ENCODE measurements at regions not wholly inside any gene's neighbourhood (a gene's known extent, or its start where the extent isn't known, plus 50 kb on each side); places are given as distances from the start of the nearest gene placed in this dataset.
A peak's percentile ranks its signal among the peaks of the same experiment; 100 is the strongest.

GRCh38 chr9:16039988-16040761 is 487.3 kb downstream of the CCDC171 start:
- H3K4me3 Mint-ChIP-seq = peak overlapping the region; percentile 9
- no peaks in the 10 kb centered on the region for H3K36me3 ChIP-seq (ENCODE audit: control insufficient read depth, insufficient read depth, low read length)
- H3K9ac ChIP-seq (ENCODE audit: extremely low read depth, low read length, poor library complexity, severe bottlenecking) = no peak overlapping the region
- H3K4me3 ChIP-seq (ENCODE audit: low read length) = peak overlapping the region; percentile 49
- 36 to 48% methylated on average over 3 to 10 of the region's 10 CpGs for WGBS, 2 experiments (ENCODE audit: insufficient coverage in 1 of 2, insufficient read length in 1 of 2)
- DNase-seq = peak; percentile 90
- H3K4me1 Mint-ChIP-seq = peaks cover 26% of the 10 kb centered on the region
- H3K9me3 Mint-ChIP-seq = peaks cover 2% of the 10 kb centered on the region
- no peak for TF ChIP-seq CTCF (conservative IDR thresholded peaks at IDR 0.05)
- H3K27ac Mint-ChIP-seq = no peak overlapping the region
- no peaks in the 10 kb centered on the region for H3K9me3 ChIP-seq (ENCODE audit: control insufficient read depth, low read length)
- H3K27me3 Mint-ChIP-seq (ENCODE audit: insufficient read depth) = peaks cover 5% of the 10 kb centered on the region
- H3K27ac ChIP-seq (ENCODE audit: low read depth, low read length) = peak overlapping the region; percentile 29
- H3K27me3 ChIP-seq (ENCODE audit: control insufficient read depth, insufficient read depth, low read length, poor library complexity, severe bottlenecking) = no peaks in the 10 kb centered on the region
- H3K36me3 Mint-ChIP-seq (ENCODE audit: low read depth) = no peaks in the 10 kb centered on the region
- peaks cover 16% of the 10 kb centered on the region for H3K4me1 ChIP-seq (ENCODE audit: control insufficient read depth, insufficient read depth, low read length)

GRCh38 chr9:16043756-16044578 is 491.1 kb downstream of the CCDC171 start:
- H3K27me3 Mint-ChIP-seq (ENCODE audit: insufficient read depth) = peaks cover 9% of the 10 kb centered on the region
- no peak overlapping the region for H3K27ac Mint-ChIP-seq
- no peak for DNase-seq
- 91 to 98% methylated on average over 1 to 3 of the region's 5 CpGs for WGBS, 2 experiments (ENCODE audit: insufficient coverage in 1 of 2, insufficient read length in 1 of 2)
- H3K4me3 ChIP-seq (ENCODE audit: low read length) = no peak overlapping the region
- H3K27ac ChIP-seq (ENCODE audit: low read depth, low read length) = no peak overlapping the region
- no peaks in the 10 kb centered on the region for H3K27me3 ChIP-seq (ENCODE audit: control insufficient read depth, insufficient read depth, low read length, poor library complexity, severe bottlenecking)
- H3K9me3 Mint-ChIP-seq = no peaks in the 10 kb centered on the region
- H3K4me3 Mint-ChIP-seq = no peak overlapping the region
- no peaks in the 10 kb centered on the region for H3K36me3 Mint-ChIP-seq (ENCODE audit: low read depth)
- H3K9ac ChIP-seq (ENCODE audit: extremely low read depth, low read length, poor library complexity, severe bottlenecking) = no peak overlapping the region
- no peak for TF ChIP-seq CTCF (conservative IDR thresholded peaks at IDR 0.05)
- peaks cover 26% of the 10 kb centered on the region for H3K4me1 Mint-ChIP-seq
- no peaks in the 10 kb centered on the region for H3K36me3 ChIP-seq (ENCODE audit: control insufficient read depth, insufficient read depth, low read length)
- H3K9me3 ChIP-seq (ENCODE audit: control insufficient read depth, low read length) = no peaks in the 10 kb centered on the region
- H3K4me1 ChIP-seq (ENCODE audit: control insufficient read depth, insufficient read depth, low read length) = peaks cover 16% of the 10 kb centered on the region

- H3K4me1 ChIP-seq (ENCODE audit: control insufficient read depth, insufficient read depth, low read length) = peaks cover 15% of the 10 kb centered on the region
- no peak overlapping the region for H3K4me3 ChIP-seq (ENCODE audit: low read length)
- no peak overlapping the region for H3K4me3 Mint-ChIP-seq
- DNase-seq = peak; percentile 11
- H3K9me3 ChIP-seq (ENCODE audit: control insufficient read depth, low read length) = no peaks in the 10 kb centered on the region
- no peaks in the 10 kb centered on the region for H3K27me3 ChIP-seq (ENCODE audit: control insufficient read depth, insufficient read depth, low read length, poor library complexity, severe bottlenecking)
- no peak overlapping the region for H3K27ac Mint-ChIP-seq
- peaks cover 11% of the 10 kb centered on the region for H3K27me3 Mint-ChIP-seq (ENCODE audit: insufficient read depth)
- H3K9ac ChIP-seq (ENCODE audit: extremely low read depth, low read length, poor library complexity, severe bottlenecking) = no peak overlapping the region
- H3K9me3 Mint-ChIP-seq = no peaks in the 10 kb centered on the region
- H3K4me1 Mint-ChIP-seq = peaks cover 24% of the 10 kb centered on the region
- TF ChIP-seq CTCF (conservative IDR thresholded peaks at IDR 0.05) = no peak
- no peak overlapping the region for H3K27ac ChIP-seq (ENCODE audit: low read depth, low read length)
- no peaks in the 10 kb centered on the region for H3K36me3 Mint-ChIP-seq (ENCODE audit: low read depth)
- H3K36me3 ChIP-seq (ENCODE audit: control insufficient read depth, insufficient read depth, low read length) = no peaks in the 10 kb centered on the region
- 80 to 88% methylated on average over 1 to 2 of the region's 2 CpGs for WGBS, 2 experiments (ENCODE audit: insufficient coverage in 1 of 2, insufficient read length in 1 of 2)
Measured at GRCh38 chr9:16044579-16044881, 491.7 kb downstream of the CCDC171 start.
